H54 (cell line): ENCODE measurements at regions not wholly inside any gene's neighbourhood (a gene's known extent, or its start where the extent isn't known, plus 50 kb on each side); places are given as distances from the start of the nearest gene placed in this dataset.

Source experiments
- DNase-seq: peaks from one replicate; pipeline ENCODE4 v3.0.0; 2011; ENCODE audit warnings: low spot score, mixed read lengths; ENCODE audit not compliant: insufficient read length
- FAIRE-seq: peaks from 3 replicates; lab custom pipeline; 2011; peaks lifted over from hg19 to GRCh38; lab: Jason Lieb, UNC
- POLR2A ChIP-seq: IDR thresholded peaks from 2 replicates; pipeline ENCODE4 v1.6.1; 2011; ENCODE audit warnings: low read depth, mild to moderate bottlenecking, low read length

DNA sequence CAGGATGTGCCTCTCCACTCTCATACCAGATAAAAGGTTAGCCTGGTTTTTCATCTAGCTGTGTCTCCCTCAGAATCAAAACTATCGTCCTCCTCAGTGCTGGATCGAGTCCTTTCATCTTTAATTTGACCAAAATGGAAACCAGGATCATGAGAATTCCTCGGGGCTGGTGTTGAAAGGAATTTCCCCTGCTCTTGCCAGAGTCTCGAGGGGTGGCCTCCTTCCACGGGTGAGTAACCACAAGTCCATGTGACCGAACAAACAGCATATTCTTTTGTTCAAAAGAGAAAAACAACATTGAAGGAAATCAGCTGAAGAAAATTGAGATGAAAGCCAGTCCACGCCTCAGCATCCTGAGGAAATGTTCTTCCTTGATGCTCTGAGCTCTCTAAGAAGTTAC lies 165.9 kb upstream of the CDYL start:
- no peak for TF ChIP-seq POLR2A
- FAIRE-seq, result no peak
- DNase-seq, result peak; percentile 24

DNA sequence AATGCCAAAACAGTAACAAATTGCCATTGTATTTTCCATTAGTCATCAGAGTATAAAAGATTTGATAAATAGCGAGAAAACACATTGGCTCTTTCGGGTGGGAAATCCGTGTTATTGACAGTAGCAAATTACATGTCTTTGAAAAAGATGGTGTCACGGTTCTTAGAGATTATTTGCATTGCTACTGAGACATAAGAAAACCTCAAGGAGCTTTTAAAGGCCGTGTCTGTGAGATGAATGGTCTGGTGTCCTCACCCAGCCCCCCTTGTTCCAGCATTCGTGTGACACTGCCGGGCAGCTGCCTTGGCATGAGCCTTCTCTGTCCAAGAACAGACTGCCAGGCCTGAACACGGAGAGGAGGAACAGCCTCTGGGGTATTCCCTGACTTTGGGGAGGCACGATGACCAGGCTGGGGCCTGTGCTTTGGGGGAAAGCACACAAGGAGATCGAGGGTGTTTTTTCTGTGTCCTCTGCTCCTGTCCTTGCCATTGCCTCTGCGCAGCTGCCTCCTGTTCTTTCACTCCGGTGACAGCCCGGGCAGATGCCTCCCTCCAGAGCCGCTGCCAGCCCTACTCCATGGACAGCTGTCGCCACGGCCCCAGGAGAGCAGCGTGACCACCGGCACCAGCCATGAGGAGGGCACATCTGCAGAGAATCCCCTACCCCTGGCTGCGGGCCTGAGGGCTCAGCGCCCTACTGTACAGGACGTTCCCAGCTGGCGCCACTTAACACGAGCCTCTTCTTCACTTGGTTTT lies 167.7 kb upstream of the CDYL start:
- FAIRE-seq, result no peak
- no peak for DNase-seq
- TF ChIP-seq POLR2A, result no peak

DNA sequence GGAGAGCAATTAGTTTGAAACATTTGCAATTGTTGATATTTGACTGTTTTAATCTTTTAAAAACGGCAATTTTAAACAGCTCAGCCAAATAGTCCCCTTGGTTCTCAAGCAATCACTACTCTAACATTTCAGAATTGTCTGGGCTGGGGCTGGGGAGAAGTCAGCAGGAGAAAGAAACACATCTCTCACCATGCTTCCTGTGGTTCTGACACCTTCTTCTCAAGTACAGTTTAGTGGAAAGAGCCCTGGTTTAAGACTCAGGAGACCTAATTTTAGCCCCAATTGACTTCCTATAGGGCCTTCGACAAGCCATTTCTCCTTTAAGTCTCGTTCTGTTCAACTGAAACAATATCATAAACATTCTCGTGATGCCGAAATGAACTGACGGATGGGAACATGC lies 168.4 kb upstream of the CDYL start:
- FAIRE-seq, result no peak
- DNase-seq, result no peak
- TF ChIP-seq POLR2A, result no peak

DNA sequence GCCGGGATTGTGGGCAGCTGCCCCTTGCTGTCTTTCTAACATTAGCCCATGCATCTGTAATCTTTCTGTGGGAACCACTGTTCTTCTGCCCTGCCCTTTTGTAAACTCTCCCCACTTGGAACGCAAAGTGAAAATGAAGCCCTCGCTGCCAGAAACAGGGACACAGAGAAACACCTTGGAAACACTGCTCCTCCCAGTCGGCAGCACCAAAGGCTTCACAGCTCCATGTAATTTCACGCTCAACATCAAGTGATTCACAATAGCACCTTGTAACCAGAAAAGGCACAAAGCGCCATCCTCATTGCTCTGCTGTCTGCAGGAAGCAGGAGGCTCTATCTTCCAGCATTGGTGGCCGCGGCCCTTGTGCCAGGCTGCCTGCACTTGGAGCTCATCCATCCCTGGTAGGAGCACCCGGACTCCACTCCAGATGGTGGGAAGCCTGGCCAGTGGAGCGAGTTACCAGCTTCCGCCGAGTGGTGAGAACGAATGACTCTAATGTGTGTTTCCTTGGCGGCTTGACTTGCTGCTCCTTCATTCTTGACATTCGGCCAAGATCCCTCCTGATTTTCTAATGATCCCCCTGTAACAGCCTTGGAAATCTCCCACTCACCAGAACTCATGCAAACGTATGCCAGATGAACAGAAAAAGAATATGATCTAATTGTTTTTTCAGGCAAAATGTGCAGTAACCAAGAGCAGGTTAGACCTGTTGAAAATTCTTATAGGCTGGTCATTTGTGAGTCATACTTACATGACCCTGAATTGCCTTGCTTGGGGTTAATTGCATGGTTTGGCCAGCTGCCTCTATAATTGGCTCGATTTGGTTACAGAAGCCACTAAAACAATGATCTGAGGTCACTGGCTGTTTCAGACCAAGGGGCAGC lies 169.1 kb upstream of the CDYL start:
- FAIRE-seq (peak; percentile 50), DNase-seq (peak; percentile 42)
- TF ChIP-seq POLR2A, result no peak

DNA sequence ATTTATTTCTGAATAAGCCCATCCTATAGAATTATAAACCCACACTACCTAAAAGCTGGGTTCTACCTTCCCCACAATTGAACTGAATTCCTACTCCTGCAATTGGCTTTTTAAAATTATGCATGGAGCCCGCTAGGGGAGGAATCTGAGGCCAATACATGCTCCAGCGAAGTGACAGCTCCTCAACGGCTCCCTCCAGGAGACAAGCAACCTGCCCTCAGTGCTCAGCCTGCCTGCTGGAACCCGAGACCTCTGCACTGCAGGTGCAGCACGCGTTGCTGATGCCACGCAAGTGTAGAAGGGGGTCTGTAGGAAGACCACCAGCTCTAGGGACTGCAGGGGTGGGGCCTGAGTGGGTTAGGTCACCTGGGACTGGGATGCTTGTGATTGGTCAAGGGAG lies 170.2 kb upstream of the CDYL start:
- FAIRE-seq (no peak), DNase-seq (no peak)
- TF ChIP-seq POLR2A, result no peak

DNA sequence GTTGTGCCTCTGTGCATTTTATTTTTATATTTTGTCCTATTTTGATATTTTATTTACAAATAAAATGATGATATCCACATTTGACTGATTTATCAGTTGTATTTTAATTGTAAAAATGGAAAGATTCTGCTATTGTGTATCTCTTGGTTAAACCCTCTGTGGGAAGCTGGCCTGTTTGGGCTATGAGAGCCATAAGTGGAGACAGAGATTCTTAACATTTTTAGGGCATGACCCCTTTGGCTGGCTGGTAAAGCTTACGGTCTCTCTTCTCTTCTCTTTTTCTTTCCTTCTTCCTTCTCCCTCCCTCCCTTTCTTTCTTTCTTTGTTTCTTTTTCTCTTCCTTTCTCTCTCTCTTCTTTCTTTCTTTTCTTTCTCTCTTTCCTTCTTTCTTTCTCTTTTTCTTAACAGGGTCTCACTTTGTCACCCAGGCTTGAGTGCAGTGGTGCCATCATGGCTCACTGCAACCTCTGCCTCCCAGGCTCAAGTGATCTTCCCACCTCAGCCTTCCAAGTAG lies 172.3 kb upstream of the CDYL start:
- FAIRE-seq (no peak), DNase-seq (no peak)
- TF ChIP-seq POLR2A, result no peak

DNA sequence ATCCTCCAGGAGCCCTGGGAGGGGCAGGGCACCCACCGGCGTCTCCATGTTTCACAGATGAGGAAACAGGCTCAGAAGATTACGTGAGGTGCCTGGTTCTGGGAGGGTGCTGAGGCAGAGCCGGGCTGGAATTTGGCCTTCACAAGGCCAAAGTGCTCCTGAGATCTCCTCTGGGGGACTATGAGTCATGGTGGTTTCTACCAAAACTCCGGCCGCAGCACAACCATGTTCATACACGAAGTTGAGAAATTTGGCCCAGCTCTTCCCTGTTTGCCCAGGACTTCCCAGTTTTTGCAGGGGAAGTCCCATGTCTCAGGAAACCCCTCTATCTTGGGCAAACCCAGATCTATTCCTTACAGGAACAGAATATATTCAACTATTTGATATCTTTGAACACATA lies 172.9 kb upstream of the CDYL start:
- FAIRE-seq (no peak), DNase-seq (no peak)
- no peak for TF ChIP-seq POLR2A

DNA sequence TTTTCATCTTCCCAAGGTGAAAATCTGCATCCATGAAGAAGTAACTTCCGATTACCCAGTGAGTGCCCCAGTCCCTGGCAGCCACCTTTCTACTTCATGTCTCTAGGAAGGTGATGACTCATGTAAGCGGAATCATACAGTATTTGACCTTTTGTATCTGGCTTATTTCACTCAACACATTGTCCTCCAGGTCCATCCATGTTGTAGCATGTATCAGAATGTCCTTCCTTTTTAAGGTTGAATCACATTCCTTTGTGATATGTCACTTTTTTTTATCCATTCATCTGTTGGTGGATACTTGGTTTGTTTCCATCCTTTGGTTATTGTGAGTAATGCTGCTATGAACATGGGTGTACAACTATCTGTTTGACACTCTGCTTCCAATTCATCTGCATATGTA lies 176.3 kb upstream of the CDYL start:
- no peak for DNase-seq
- no peak for TF ChIP-seq POLR2A
- peak; percentile 91 for FAIRE-seq

DNA sequence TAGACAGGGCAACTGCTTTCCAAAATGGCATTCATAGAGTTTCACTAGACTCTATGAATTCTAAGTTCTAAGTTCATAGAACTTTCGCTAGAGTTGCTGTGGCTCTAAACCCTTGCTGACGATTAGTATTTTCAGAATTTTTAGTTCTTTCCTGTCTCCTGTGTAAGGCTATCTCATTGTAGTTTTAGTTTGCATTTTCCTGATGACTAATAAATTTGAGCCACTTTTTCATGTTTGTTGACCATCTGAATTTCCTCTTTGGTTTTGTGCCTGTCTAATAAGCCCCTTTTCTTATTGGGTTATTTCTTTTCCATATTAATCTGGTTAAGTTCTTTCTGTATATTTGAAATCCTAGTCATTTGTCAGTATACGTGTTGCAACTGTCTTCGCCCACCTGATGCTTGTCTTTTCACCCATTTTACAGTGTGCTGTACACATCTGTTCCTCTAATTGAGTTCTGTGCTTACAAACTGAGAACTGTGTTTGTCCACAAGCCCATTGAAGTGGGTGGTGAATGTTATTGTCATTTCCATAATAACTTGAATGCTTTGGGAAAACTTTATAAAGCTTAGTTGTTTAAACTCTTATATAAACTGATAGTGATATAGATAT lies 177.7 kb upstream of the CDYL start:
- FAIRE-seq, result no peak
- TF ChIP-seq POLR2A, result no peak
- no peak for DNase-seq

DNA sequence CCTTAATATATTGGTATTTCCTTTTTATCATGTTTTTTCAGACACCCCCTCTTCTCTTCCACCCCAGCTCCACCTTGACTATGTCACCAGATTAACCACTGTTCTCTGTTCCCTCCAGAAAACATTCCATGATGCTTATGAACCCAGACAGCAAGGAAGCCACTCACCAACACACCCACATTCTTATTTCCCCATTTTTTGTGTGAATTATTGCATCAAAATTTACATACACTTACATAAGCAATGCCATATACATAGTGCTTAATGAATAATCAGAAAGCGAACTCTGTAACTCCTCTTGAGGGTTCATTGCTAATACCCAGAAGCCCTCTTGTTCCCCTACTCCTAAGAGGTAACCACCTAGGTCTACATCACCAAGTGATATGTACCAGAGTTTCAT lies 182.3 kb upstream of the CDYL start:
- no peak for DNase-seq

DNA sequence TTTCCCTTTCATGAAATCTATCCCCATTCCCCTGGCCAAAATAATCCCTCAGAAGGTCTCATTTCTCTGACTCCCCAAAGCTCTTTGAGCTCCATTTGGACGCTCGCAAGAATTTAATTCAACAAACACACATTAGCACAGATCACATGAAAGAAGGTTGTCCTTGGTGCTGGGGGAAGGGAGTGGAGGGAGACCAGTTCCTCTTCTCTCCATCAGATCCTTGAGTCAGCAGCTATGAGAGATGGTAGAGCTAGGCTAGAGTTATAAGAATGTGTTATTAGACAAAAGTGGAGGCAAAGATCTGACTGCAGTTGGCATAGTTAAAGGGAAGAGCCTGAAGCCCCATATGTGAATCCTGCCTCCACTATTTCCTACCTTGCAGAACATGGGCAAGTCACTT lies 184.2 kb upstream of the CDYL start:
- DNase-seq, result no peak
- no peak for FAIRE-seq
- no peak for TF ChIP-seq POLR2A

More for the DNA sequence above, 182.3 kb upstream of the CDYL start:
- FAIRE-seq, result no peak
- TF ChIP-seq POLR2A, result no peak

DNA sequence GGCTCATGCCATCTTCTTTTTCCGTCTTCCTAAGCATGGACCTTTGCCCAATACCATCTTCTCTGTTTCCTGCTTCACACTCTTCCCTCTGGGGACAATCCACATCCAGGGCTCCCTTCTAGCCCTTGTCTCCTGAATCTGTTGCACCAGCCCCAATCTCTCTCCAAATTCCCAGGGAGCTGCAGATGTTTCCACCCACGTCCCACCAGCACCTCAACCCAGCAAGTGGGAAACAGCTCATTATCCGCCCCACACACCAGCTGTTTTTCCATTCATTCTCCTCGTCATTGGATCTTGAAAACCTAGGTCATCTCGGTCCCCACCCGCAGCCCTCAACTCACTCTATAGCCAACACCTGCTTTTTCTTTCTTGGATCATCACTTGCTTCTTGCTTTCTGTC lies 185.0 kb upstream of the CDYL start:
- no peak for DNase-seq
- FAIRE-seq, result no peak
- no peak for TF ChIP-seq POLR2A

DNA sequence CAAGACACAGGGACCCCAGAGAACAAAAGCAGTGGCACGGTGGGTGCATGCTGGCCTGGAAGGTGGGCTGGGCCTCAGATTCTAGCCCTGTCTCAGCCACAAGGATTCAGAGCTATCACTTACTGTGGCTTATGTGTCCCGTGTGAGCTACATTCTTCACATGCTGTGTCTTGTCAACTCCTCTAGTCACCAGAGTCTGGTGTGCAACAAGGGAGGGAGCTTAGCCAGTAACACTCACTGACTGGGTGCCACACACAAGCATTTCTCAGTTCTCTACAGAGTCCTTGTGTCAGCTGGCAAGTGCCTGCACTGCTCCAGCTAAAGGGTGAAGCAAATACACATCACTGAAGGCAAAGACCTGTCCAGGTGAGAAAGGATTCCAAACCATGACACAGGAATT lies 186.9 kb upstream of the CDYL start:
- TF ChIP-seq POLR2A, result no peak
- DNase-seq, result no peak

DNA sequence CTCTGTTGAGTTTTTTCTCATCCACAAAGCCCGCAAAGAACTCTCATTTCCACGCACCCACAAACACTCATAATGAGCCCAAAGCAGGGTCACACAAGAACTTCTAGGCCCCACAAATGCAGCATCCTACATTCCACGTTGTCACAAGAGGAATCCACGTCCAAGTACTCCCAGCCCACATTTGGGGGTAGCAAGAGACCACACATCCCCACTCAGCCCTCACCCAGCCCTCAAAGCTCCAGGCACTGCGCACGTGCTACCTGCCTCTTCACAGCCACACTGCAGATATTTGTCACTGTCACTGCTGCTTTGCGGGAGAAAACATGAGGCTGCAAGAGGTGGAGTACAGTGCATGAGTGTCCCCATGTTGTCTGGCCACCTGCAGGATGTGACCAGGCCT lies 187.6 kb upstream of the CDYL start:
- no peak for FAIRE-seq
- no peak for DNase-seq
- no peak for TF ChIP-seq POLR2A

More for the DNA sequence above, 186.9 kb upstream of the CDYL start:
- no peak for FAIRE-seq

DNA sequence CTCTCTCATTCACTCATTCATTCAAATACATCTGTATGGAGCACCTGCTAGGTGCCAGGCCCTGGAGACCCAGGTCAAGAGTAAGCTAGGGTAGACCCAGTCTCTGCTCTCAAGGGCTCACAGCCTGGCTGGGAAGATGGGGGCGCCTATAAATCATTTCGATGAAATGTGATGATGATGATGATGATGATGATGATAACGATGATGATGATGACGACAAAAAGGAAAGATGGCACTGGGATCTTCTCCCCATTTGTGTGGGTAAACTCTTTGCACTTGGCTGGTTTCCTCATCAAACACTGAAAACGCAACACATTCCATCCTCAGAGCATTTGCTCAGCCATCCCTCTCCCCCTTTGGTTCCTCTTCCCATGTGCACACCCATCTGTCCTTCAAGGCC lies 188.0 kb upstream of the CDYL start:
- TF ChIP-seq POLR2A, result no peak
- no peak for FAIRE-seq
- DNase-seq, result no peak
